K562 (cell line): ENCODE measurements at regions not wholly inside any gene's neighbourhood (a gene's known extent, or its start where the extent isn't known, plus 50 kb on each side); places are given as distances from the start of the nearest gene placed in this dataset.

Source experiments
- CHD7 ChIP-seq: fragments of 200-600 bp; sonication (generic); IDR thresholded peaks from one replicate; pipeline ENCODE4 v1.6.1; 2012; ENCODE audit warnings: mild to moderate bottlenecking, low read depth, low read length, inconsistent platforms
- DLX4 ChIP-seq: fragments of 250-450 bp; sonication (Bioruptor Pico); IDR thresholded peaks from 2 replicates; pipeline ENCODE4 v1.6.1; 2021; ENCODE audit warnings: mild to moderate bottlenecking
- STAT5B ChIP-seq: fragments of 250-450 bp; sonication (Bioruptor Pico); IDR thresholded peaks from 2 replicates; pipeline ENCODE4 v1.8.0; 2021; ENCODE audit warnings: mild to moderate bottlenecking, inconsistent platforms

GRCh38 chr7:52909131-52909530 lies 126.3 kb upstream of the POM121L12 start (continued):
- TF ChIP-seq CHD7 (no peak), STAT5B (CRISPR knock-in tag) (no peak), DLX4 (CRISPR knock-in tag) (no peak)
